COR-L47 (cell line): ENCODE measurements at regions not wholly inside any gene's neighbourhood (a gene's known extent, or its start where the extent isn't known, plus 50 kb on each side); places are given as distances from the start of the nearest gene placed in this dataset.
"Not testable (repeated sequence)": the region's sequence is repeated elsewhere in the genome, so short reads cannot be mapped to it uniquely, and the experiment has no call there.

Experiments used
- DNase-seq: peaks from one replicate; lab custom pipeline; 2025; lab: John Stamatoyannopoulos, UW

DNA sequence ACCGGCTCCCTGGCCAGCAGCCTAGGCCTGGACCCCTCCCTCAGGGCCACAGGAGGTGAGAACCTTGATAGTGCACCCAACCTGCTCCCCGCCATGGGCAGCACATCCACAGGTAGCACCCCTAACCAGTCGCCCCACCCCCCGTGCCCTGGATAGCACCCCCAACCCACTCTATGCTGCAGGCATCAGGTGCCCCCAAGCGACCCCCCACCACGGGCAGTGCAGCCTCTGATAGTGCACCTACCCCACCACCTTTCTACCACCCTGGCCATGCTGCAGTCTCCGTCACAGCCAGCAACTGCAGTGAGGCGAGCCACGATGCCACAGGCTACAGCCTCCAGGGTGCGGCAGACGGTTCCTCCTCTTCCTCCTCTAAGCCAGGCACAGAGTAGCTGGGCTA, 55.6 kb downstream of the SOWAHC start:
- DNase-seq: no peak

- no peak for DNase-seq
Measured at GRCh38 chr2:109670556-109671411, 56.6 kb downstream of the SOWAHC start.

- DNase-seq: no peak
Measured at GRCh38 chr2:109674894-109675534, 60.9 kb downstream of the SOWAHC start.

- DNase-seq: no peak
Measured at GRCh38 chr2:109675666-109676345, 61.6 kb downstream of the SOWAHC start.

DNA sequence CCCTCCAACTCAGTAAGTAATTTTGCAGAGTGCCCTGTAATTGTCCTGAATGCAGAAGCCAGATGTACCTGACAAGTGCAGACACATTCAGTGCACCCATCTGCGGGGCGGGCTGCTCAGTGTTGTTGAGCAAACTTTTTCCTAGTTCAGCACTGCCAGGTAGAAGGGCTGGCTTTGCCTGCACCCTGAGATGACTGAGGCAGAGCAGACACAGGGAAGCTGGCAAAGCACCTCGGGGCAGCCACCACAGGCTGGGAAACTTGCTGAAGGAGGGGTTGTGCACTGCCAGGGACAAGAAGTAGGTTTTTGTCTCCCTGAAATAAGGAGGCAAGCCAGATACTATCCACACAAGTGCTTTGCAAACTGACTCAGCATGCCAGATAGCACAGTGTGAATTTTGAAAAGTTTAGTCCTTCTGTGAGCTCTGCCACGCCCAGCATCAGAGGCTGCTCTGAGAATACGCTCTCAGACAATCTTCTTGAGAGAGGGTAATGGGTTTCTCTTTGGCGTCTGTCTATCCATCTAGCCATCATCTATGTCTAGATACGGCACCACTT, 62.3 kb downstream of the SOWAHC start:
- no peak for DNase-seq

DNA sequence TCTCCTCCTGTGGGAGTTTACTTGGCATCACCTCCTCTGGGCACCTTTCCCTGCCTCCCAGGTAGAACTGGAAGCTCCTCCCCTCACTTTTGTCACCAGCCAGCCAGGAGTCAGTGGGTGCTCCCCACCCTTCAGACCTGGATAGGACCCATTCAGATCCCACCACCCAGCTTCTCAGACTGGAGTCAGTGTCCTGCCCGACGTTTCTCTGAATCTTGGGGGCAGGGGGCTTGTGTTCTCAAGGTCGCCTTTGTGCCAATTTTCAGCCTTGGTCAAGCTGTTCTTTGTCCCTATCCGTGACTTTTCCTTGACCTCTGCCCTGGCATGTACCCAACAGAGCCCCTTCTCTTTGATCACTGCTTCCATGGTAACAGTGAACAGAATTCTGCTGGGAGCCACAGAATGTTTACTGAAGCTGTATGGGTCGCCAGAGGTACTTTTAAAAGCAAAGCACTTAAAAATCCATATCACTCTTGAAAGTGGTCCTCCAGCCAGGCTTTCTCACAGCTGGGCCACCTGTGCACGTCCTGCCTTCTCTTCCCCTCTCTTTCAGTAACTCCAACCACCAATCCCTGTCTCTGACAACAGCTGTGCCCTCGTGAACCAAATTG, 63.1 kb downstream of the SOWAHC start:
- DNase-seq: not testable (repeated sequence)

- DNase-seq: no peak
Measured at GRCh38 chr2:109677835-109678580, 63.8 kb downstream of the SOWAHC start.

DNA sequence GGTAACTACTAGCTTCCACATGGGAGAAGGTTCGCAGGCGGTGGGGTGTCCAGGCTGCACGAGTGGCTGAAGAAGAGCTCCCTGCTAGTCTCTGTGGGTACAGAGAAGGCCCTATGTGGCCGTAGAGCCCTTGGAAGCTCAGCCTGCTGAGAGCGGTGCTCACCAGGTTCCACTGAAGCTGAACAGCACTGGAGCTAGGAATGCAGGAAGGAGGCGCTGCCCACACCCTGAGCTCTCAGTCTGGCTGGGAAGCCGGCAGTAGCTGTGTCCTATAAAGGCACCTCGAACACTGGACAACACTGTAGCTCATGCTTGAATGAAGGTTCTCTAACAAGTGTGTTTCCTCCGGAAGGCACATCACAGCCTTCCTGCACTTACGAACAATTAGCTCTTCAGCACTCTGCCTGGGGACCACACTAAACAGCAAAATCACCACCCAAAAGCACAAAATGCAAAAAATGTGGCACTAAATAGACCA, 64.6 kb downstream of the SOWAHC start:
- not testable (repeated sequence) for DNase-seq

DNA sequence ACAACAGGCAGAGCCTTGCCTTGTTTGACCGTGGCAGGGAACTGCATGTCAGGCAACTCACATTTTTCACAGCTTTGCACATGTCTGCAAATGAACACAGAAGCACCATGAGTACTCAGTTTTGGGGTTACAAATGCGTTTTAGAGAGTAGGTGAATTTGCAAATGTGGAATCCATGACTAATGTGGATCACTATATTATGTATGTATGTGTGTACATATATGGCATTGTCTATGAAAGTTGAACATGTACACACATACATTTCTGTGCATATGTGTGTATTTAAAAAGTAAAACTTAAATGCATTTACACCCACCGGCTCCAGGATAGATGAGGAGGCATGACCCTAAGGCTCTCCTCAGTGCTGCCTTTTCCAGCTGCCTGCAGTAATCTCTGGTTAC, 65.1 kb downstream of the SOWAHC start:
- no peak for DNase-seq

DNA sequence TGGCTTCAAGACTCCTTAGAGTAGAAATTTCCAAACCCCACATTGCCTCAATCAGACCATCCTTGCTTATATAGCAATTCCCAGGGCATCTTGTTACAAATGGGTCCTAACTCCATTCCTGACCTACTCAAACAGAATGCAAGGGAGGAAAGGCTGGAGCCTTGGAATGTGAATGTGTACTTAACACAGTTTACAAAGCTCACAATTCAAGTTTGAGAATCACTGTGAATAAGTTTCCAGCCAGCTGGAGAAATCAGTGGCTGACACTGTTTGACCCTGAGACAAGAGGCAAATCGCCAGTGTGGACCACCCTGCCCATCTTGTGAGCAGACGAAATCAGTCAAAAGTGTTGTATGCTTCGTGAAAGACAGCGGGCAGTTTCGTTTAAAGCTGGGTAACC, 65.5 kb downstream of the SOWAHC start:
- no peak for DNase-seq

DNA sequence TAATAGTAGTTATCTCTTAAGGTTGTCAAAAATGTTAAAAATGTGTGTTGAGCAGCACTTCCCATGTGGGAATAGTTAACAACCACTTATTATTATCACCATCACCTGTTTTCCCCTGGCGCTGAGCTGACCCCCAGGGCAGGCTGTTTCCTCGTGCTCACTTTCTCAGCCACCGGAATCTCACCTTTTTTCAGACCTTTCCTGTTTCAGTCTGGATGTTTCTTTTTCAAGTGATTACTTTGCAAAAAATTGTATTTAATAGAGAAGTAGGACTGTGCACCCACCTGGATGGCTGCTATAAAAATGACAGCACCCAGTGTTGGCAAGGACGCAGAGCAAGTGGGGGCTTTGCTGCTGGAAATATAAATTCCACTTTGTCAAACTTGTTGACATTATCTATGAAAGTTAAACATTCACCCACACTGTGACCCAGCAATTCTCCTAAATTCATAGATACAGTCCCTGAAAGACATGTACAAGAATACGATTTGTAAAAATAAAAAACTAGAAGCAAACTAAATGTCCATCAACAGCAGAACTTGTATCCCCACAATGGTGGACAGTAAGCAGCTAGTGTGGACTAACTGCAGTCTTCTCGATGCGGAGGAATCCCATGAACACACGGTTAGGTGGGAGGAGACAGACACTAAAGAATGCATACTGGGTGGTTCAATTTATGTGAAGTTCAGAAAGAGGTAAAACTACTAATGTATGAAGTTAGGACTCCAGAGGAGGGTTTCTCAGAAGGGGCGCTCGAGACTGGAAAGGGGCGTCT, 66.5 kb downstream of the SOWAHC start:
- no peak for DNase-seq

DNA sequence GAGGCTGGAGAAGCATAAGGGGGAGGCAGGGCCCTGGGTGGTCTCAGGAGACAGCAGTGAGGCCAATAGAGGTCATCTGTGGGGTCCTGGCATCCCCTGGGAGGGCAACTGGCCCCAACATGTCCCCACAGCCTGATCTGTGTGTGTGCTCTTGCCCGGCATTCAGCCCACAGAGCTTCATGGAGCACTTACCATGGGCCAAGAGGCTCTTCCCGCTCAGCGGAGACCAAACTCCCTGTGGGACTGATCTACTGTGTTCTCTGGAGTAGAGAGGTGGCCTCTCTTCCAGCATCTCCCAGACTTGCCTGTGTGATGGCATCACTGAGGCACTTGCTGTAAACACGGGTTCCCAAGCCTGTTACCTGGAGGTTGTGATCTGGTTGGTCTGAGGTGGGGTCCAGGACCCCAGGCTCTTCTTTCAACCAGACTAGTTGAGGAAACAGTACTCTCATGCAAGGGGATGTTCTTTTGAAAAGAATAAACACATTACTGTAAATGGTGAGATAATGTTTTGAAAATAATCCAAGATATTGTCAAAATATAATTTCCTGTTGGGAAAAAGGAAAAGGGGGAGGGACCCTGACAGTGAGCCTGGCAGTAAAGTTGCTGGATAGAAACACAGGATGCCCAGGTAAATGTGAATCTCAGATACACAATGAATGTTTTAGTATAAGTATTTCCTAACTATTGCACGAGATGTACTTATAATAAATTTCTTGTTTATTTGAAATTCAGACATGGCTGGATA, 67.6 kb downstream of the SOWAHC start:
- DNase-seq: no peak

DNA sequence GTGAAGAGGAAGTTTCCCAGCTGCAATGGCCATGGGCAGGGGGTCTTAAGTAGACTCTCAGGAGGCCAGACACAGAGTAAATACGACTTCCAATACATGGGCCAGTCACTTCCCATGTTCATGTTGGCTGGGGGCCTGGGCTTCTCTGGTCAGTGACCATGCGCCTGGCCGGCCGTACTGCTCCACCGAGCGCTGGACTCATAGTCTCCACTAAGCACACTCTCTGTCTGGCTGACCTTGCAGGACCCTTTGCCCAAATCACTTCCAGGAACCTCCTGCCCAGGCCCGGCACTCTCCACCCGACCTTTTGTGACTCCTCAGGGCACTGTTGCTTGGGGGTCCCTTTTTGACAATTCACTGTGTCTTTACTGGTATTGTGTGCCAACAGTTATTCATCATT, 69.3 kb downstream of the SOWAHC start:
- no peak for DNase-seq

DNA sequence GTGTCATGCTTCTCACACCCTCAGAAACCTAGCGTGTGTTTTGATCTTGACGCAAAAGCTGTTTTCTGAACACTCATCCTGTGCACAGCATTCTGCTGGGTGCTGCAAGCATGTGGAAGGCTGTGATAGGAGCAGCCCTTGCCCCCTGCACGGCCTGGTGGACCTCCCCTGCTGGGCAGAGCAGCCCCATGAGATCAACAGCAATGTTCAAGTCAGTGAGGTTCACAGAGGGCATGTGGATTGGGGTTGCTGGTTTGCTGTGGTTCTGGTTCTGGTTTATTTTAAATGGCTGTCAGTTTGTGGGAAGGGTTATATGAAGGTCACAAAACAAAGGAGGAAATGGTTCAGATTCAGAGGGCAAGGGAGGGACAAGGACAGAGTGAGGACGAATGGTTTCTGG, 71.3 kb downstream of the SOWAHC start:
- no peak for DNase-seq

- DNase-seq: peak; percentile 11
Measured at GRCh38 chr2:109686921-109687320, 72.8 kb downstream of the SOWAHC start.

GRCh38 chr2:109689182-109689930, 75.2 kb downstream of the SOWAHC start:
- DNase-seq: no peak

GRCh38 chr2:109689973-109690372, 75.8 kb downstream of the SOWAHC start:
- DNase-seq: no peak

DNA sequence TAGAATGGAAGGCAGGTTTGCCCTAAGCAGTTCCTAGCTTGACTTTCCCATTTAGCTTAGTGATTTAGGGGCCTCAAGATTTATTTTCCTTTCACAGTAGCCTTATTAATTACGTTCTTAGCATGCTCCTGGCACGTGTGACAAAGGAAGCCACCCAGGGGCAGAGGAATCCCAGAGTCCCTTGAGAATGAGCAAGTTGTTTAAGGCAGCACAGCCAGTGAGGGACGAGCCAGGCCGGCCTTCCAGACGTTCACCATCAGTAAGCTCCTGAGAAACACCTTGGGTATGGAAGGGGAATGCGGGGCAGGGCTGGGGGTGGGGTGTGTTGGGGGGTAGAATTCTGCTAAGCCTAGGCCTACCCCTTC, 76.3 kb downstream of the SOWAHC start:
- DNase-seq: no peak
